Activated CD8-positive, alpha-beta memory T cell treated with anti-CD3 and anti-CD28 coated beads, Interleukin-2, amount 50 U/mL, for 24 hours (primary cell): ENCODE measurements at regions not wholly inside any gene's neighbourhood (a gene's known extent, or its start where the extent isn't known, plus 50 kb on each side); places are given as distances from the start of the nearest gene placed in this dataset.

ENCODE experiments used
- DNase-seq: peaks from one replicate; pipeline ENCODE4 v3.0.0-alpha.2; 2020; ENCODE audit errors: extremely low read depth

- no peak for DNase-seq
Measured at GRCh38 chr2:120589771-120590608, 145.7 kb upstream of the GLI2 start.

GRCh38 chr2:120590841-120591240 is 144.8 kb upstream of the GLI2 start:
- no peak for DNase-seq

DNA sequence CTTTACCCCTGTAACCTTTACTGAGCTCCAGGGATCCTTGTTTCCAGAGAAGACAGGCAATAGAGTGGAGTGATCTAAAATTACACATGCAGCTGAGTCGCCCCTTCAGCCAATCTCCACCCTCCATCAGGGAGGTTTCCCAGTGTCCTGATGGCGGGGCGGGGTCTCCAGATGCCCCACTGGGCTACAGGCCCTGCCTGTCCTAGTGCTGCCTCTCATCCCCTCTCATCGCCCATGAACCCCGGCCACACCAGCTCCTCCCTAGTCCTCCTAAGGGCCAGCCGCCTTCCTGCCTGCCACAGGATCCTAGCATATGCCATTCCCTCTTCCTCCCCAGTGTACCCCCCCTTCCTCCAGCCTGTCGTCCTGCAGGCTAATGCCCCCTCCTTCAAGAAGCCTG is 144.1 kb upstream of the GLI2 start:
- DNase-seq, result no peak

DNA sequence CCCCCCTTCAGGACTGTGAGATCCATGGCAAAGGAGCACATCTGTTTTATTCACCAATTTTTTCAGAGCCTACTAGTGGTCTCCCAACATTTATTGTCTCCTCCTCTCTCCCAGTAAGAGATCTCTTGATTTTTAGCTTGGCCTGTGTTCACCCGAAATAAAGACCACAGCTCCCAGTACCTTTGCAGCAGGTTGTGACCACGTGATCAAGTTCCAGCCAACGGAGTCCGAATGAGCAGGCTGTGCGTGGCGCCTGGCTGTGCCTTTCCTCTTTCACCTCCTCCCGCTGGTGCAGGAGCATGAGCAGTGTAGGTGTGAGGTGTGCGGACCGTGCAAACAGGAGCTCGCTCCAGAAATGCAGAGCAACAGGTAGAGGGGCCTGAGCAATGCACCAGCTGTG is 143.6 kb upstream of the GLI2 start:
- DNase-seq, result no peak

DNA sequence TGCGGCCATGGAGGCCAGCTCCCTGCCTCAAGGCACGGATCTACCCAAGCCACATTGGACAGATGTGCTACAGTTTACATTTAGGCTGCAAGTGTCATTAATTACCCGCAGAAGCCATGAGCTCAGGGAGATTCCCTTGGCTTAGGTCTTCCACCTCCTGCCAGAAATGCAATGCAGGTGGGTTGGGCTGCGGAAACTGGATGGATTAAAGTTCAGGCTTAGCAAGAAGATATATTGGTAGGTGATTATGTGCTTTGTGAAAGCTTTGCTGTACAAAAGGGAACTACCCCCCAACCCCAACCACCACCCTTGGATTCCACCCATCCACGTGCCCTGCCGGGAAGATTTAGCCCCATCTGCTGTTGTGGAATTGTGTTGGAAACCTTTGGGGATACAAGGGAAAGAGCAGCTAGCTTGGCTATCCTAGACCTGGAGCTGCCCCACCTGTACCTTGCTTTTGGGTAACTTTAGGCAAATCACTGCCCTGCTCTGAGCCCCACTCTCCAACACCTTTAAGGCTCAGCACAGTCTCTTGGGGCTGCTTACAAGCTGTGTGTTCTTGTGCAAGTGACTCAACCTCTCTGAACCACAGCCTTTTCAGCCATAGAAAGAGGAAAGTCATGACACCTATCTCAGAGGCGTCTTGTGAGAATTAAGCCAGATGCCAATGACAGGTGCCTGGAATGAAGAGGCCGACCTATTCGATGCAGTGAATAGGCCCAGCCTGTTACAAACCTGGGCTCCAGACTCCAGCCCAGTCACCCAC is 141.6 kb upstream of the GLI2 start:
- no peak for DNase-seq

DNA sequence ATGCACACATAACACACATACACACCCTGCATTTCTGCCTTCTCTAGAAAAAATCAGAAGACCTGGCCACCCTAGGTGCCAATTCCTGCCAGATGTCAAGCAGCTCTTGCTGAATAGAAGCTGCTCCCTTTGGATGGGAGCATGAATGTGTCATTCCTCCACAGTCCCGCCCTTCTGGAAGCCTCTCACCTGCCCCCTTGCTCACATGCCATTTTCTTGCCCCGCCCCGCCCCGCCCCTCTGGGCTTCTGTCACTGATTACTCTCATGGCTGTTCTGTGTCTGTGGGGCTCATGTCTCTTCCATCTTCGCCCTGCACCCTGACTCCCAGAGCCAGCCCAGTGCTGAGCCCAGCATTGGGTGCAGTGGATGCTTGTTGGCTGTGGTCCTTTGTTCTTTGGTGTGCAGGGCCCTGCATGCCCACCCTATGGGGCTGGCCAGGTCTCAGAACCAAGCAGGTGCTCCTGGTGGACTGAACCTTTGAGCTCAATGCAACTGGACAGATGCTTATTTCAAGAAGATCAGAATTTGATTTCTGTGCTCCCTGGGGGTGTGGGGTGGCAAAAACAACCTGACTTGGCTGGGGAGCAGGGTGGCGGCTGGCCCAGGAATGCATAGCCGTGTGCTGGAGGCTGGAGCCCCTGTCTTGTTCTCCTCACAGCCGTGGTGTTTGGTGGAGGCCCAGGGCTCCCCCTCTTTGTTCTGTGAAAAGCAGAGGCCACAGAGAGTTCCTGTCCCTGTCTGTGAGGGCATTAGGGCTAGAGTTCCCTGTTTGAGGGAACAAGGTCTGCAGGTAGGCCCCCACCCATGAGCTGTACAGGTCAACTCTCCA is 140.6 kb upstream of the GLI2 start:
- DNase-seq, result no peak

DNA sequence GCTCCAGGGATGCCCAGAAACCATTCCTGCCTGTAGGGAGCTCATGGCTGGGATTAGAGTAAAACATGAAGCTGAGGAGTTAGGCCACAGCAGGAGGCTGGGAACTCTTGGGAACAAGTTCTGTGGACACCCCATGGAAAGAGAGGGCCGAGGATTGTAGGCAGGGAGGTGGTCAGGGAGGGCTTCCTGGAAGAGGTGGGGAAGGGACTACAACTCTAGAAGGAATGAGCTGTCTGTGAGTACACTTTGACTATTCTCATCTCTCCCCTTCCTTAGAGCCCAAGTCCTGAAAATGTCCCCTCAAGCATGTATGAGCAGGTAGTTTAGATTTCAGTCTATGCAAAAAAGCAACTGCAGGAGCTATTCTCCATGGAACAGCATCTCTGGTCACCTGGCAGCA is 139.9 kb upstream of the GLI2 start:
- no peak for DNase-seq

DNA sequence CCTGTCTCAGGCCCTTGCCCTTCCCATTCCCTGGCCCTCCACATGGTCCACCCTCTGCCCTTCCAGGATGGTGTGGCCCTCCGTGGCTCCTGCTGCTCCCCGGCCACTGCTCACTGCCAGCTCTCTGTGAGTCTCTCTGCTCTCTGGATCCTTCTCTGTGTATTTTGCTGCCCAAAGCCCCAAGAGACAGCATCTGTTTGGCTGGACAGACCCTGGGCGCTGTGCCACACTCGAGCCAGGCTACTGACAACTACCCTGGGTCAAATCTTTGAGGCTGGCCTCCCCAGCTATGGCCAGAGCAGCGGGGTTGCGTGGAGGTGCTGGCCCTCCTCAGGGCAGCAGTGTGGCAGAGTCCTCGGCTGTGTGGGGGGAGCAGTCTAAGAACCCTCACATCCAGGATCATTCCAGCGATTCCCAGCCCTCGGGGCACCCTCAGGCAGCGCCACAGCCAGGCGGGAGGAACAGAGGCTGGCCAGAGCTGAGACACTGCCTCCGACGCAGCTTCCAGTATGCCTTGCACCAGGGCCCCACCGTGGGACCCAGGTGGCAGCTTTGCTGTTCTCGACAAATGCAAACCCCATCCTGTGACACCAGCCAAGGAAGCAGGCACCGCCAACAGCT is 139.4 kb upstream of the GLI2 start:
- DNase-seq, result no peak

DNA sequence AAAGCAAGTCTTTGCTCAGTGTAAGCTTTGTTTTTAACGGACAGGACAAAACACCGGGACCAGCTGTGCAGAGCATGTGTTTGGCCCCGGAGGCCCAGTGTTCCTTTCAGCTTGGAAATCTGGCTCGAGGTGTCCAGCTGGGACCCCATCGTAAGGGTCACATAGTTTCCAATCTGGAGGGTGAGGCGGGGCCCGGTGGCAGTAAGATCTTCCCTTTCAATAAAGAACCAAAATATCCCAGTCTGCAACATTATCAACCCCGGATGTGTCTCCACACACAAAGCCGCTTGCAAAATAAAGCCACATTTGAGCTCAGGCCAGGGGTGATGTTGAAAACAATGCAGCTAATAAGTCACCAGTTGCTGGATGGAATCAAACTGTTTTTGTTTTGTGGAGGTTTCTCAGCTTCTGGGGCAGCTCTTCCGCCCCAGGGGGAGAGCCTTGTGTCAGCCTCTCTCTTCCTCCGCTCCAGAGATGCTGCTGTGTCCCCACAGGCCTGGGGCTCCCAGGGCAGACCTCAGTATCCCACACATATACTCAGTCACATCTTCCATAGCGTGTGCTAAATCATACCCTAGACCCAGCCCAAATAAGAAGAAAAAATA is 138.6 kb upstream of the GLI2 start:
- DNase-seq, result no peak

- DNase-seq, result no peak
Measured at GRCh38 chr2:120597595-120598193, 138.0 kb upstream of the GLI2 start.

- no peak for DNase-seq
Measured at GRCh38 chr2:120598416-120598815, 137.3 kb upstream of the GLI2 start.

DNA sequence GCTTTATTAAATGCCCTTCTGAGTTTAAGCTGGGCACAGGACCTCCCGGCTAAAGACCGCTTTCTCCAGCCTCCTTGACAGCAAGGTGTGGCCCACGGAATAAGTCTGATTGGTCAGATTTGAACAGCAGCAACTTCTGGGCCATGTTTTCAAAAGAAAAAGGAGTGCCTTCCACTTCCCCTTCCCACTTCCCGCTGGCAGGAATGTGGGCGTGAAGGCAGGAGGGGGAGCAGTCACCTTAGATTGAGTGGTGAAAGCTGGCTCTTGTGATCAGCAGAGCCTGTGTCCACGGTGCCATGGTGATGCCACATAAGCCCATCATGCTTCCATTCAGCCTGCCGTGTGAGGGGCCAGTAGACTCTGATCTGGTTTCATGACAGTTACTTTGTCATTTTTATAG is 136.6 kb upstream of the GLI2 start:
- DNase-seq, result no peak

- no peak for DNase-seq
Measured at GRCh38 chr2:120599656-120600055, 136.0 kb upstream of the GLI2 start.

DNA sequence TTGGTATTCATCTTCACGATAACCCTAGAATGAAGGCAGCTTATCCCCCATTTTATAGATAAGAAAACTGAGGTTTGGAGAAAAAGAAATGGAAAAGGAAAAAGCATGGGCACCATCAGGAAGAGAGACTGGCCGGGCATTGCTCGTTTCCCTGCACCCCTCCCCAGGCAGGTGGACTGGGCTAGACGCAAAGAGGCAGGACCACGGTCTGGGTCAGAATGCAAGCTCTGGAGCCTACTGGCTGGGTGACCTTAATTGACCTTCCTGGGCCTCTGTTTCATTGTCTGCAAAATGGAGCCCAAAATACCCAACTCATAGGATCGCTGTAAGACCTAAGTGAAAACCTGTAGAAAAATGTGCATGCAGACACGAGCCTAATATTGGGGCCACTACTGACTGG is 135.3 kb upstream of the GLI2 start:
- DNase-seq, result no peak

DNA sequence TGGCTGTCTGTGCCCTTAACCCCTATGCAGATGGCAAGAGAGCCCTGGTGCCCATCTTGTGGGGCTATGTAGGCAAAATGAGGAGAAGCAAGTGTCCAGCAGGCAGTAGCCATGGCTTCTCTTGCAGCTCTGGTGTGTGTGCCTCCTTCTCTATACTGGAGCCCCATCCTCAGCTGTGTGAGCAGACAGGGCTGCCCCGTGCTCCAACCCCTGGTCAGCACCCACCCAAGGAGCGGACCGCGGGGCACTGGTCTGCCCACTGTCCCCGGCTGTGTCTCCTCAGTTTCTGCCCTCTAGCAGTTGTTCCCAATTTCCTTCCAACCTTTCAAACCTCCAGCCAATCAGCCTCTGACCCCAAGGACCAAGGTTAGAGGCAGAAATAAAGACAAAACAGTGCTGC is 134.9 kb upstream of the GLI2 start:
- no peak for DNase-seq

- DNase-seq, result no peak
Measured at GRCh38 chr2:120601566-120601965, 134.1 kb upstream of the GLI2 start.

DNA sequence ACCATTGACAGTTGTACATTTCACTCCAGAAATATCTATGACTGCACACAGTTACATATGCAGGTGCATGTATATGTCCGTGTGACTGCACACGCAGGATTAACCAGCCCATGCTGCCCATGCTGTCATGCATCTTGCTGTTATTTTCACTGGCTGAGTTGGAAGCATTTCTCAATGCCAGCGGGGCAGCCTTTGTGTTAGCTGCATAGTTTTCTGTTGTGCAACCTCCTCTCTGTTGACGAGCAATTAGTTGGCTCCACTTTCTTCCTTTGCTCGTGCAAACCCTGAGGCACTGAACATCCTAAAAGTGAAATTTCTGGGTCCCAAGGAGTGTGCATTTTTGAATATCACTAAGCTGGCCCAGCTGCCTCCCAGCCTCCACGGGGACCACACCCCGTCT is 133.4 kb upstream of the GLI2 start:
- no peak for DNase-seq

DNA sequence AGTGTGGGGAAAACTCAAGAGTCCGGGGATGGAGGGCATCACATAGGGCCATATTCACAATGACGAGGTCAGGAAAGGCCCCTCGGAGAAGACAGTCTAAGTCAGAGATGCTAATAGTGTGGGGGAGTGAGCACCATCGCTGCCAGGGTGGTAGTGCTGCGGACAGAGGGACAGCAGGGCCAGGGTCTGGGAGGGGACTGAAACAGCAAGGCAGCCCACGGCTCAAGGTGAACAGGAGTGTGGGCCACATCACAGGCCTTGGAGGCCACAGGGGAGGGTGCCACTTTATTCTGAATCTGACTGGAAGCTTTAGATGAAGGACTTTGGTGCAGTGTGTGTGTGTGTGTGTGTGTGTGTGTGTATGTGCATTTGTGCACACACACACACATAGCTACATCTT is 130.9 kb upstream of the GLI2 start:
- DNase-seq, result no peak

GRCh38 chr2:120605231-120605935 is 130.3 kb upstream of the GLI2 start:
- DNase-seq, result no peak

GRCh38 chr2:120606280-120606679 is 129.4 kb upstream of the GLI2 start:
- DNase-seq, result no peak

DNA sequence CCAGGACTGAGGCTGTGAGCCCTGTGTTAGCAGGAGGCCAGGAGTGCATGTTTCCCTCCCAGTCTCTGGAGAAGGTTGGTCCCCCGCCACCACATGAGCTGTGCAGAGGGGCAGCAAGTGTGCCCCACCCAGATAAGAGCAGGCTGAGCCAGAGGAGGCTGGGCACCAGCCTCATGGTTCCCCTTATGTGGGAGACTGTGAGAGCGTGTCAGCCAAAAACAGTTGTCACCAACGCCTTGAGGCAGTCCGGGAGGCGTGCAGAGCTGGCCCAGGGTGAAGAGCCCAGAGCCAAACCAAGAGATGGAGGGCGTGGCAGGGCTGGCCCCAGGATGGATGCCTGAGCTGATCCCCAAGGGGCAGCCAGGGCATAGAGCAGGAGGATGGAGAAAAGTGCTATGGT is 128.7 kb upstream of the GLI2 start:
- no peak for DNase-seq
